GM12892 (cell line): ENCODE measurements at regions not wholly inside any gene's neighbourhood (a gene's known extent, or its start where the extent isn't known, plus 50 kb on each side); places are given as distances from the start of the nearest gene placed in this dataset.

Experiments
- POLR2A ChIP-seq: IDR thresholded peaks from 2 replicates; pipeline ENCODE4 v1.6.1; 2011; ENCODE audit warnings: low read depth, low read length, control low read depth
- POLR2AphosphoS5 ChIP-seq: IDR thresholded peaks from 2 replicates; pipeline ENCODE4 v1.6.1; 2011; ENCODE audit warnings: low read depth, low read length, control low read depth

GRCh38 chr17:14461227-14461548 lies 160.3 kb downstream of the HS3ST3B1 start:
- no peak for TF ChIP-seq POLR2A
- no peak for TF ChIP-seq POLR2AphosphoS5
